Pancreas (tissue), 10 donors: ENCODE measurements at regions not wholly inside any gene's neighbourhood (a gene's known extent, or its start where the extent isn't known, plus 50 kb on each side); places are given as distances from the start of the nearest gene placed in this dataset.

Experiments used
- ATAC-seq, 4 donors: fragments of 200-7000 bp; cut with Tn5 transposase; one replicate each; pipeline versions ENCODE4 v1.8.0 to v1.9.1; 2020; ENCODE audit warnings: mild to moderate bottlenecking in 4 of 4, moderate library complexity in 4 of 4
- DNase-seq, 6 donors: peaks; one replicate each; pipeline ENCODE4 v3.0.0-alpha.2; 2020
- FAIRE-seq: peaks from 2 replicates; lab custom pipeline; 2012; peaks lifted over from hg19 to GRCh38; lab: Jason Lieb, UNC
- H3K27ac ChIP-seq, 4 donors: fragments of 200-600 bp; sonication (generic); 1 replicate in 3 of 4; 2 replicates in 1 of 4; pipeline versions ENCODE4 v1.5.0 to v1.8.0; 2020
- H3K27me3 ChIP-seq, 4 donors: fragments of 200-600 bp; one replicate each; pipeline ENCODE4 v1.8.0; 2021
- H3K36me3 ChIP-seq, 3 donors: fragments of 200-600 bp; sonication (generic) in 1 of 3; one replicate each; pipeline versions ENCODE4 v1.5.0 to v1.8.0; 2020 to 2021
- H3K4me1 ChIP-seq, 3 donors: fragments of 200-600 bp; one replicate each; pipeline ENCODE4 v1.8.0; 2021
- H3K4me3 ChIP-seq, 4 donors: fragments of 200-600 bp; sonication (generic) in 2 of 4; one replicate each; pipeline versions ENCODE4 v1.5.0 to v1.8.0; 2020 to 2021
- H3K9me3 ChIP-seq, 4 donors: fragments of 200-600 bp; one replicate each; pipeline ENCODE4 v1.8.0; 2021
- CTCF ChIP-seq, 4 donors: fragments of 200-600 bp; sonication (generic) in 3 of 4; IDR thresholded peaks; one replicate each; pipeline versions ENCODE4 v1.5.0 to v1.8.0; 2021; ENCODE audit warnings: antibody characterized with exemption in 4 of 4
- WGBS, 2 donors: extraction: QIAGEN DNeasy Blood & Tissue Kit; methylation state at CpG; one replicate each; pipeline ENCODE4 v1.1.7; 2013; 5-methylcytosine and 5-hydroxymethylcytosine counted together
- intact Hi-C, 3 donors: fragments of 100-400 bp; cut with DNase I; formaldehyde crosslinking; loops; one replicate each; pipeline versions ENCODE4 v1.11.1 to v1.14.2; 2022
- donor health status: healthy with polysubstance abuse.
- donor health status: DM: no; HTN: no; CAD: no; lungs with moderate emphysema.
- donor health status: DM: no; HTN: no; CAD: no.
- donor health status: control.
- donor health status: control.
- donor health status: Bipolar disorder and iron deficiency.
- donor health status: DM: yes; HTN: yes; CAD: no.
- donor health status: DM: no; HTN: no; CAD: no.
- donor health status: DM: no; HTN: no; CAD: no.
- donor health status: DM: yes; HTN: yes; CAD: no.

GRCh38 chr16:79844603-79845002 lies 244.1 kb upstream of the MAF start:
- TF ChIP-seq CTCF (IDR thresholded peaks at IDR 0.05): no peak
- WGBS, 2 donors: 81% methylated on average over 3 of the region's 3 CpGs
- no peak for DNase-seq
- Histone ChIP-seq H3K4me3 (no peak overlapping the region), H3K27ac (no peak overlapping the region), H3K4me1 (no peaks in the 10 kb centered on the region), H3K27me3 (no peaks in the 10 kb centered on the region), H3K36me3 (no peaks in the 10 kb centered on the region), H3K9me3 (no peaks in the 10 kb centered on the region)
- no peak for FAIRE-seq
- intact Hi-C loops: no loop called here
- no peak for ATAC-seq

GRCh38 chr16:79843631-79844043 lies 243.1 kb upstream of the MAF start:
- no peak for FAIRE-seq
- no peak for TF ChIP-seq CTCF (IDR thresholded peaks at IDR 0.05)
- Histone ChIP-seq H3K27ac (no peak overlapping the region), H3K9me3 (no peaks in the 10 kb centered on the region), H3K4me1 (no peaks in the 10 kb centered on the region), H3K27me3 (no peaks in the 10 kb centered on the region), H3K36me3 (no peaks in the 10 kb centered on the region), H3K4me3 (no peak overlapping the region)
- 91 to 93% methylated on average over 1 of the region's 1 CpG for WGBS, 2 donors
- intact Hi-C loops: no loop called here
- no peak for ATAC-seq
- DNase-seq: no peak

- H3K36me3 ChIP-seq: no peaks in the 10 kb centered on the region
- 80 to 87% methylated on average over 5 of the region's 5 CpGs for WGBS, 2 donors
- no peaks in the 10 kb centered on the region for H3K27me3 ChIP-seq
- H3K4me3 ChIP-seq: no peak overlapping the region
- intact Hi-C loops: no loop called here
- ATAC-seq (no peak), FAIRE-seq (no peak), DNase-seq (no peak)
- H3K27ac ChIP-seq: no peak overlapping the region
- H3K4me1 ChIP-seq: no peaks in the 10 kb centered on the region
- no peak for TF ChIP-seq CTCF (IDR thresholded peaks at IDR 0.05)
- no peaks in the 10 kb centered on the region for H3K9me3 ChIP-seq
Observed at GRCh38 chr16:79843145-79843544, 242.6 kb upstream of the MAF start.

GRCh38 chr16:79842197-79842596 lies 241.7 kb upstream of the MAF start:
- no peak for FAIRE-seq
- TF ChIP-seq CTCF (IDR thresholded peaks at IDR 0.05): no peak
- intact Hi-C loops: no loop called here

GRCh38 chr16:79839466-79840341 lies 239.2 kb upstream of the MAF start:
- Histone ChIP-seq H3K9me3 (no peaks in the 10 kb centered on the region), H3K4me3 (no peak overlapping the region), H3K27me3 (no peaks in the 10 kb centered on the region), H3K4me1 (no peaks in the 10 kb centered on the region), H3K27ac (no peak overlapping the region), H3K36me3 (no peaks in the 10 kb centered on the region)
- TF ChIP-seq CTCF (IDR thresholded peaks at IDR 0.05): no peak
- 77 to 79% methylated on average over 14 of the region's 14 CpGs for WGBS, 2 donors
- intact Hi-C loops: no loop called here
- FAIRE-seq (no peak), ATAC-seq (peak in 1 of 4 donors; percentile 29), DNase-seq (no peak)

More at GRCh38 chr16:79842197-79842596, 241.7 kb upstream of the MAF start:
- Histone ChIP-seq H3K4me3 (no peak overlapping the region), H3K9me3 (no peaks in the 10 kb centered on the region), H3K27me3 (no peaks in the 10 kb centered on the region), H3K27ac (no peak overlapping the region), H3K36me3 (no peaks in the 10 kb centered on the region), H3K4me1 (no peaks in the 10 kb centered on the region)
- ATAC-seq (no peak), DNase-seq (no peak)
- WGBS, 2 donors: 67 to 82% methylated on average over 7 of the region's 7 CpGs
